ENCODE measurements at regions not wholly inside any gene's neighbourhood (a gene's known extent, or its start where the extent isn't known, plus 50 kb on each side); places are given as distances from the start of the nearest gene placed in this dataset.

DNA sequence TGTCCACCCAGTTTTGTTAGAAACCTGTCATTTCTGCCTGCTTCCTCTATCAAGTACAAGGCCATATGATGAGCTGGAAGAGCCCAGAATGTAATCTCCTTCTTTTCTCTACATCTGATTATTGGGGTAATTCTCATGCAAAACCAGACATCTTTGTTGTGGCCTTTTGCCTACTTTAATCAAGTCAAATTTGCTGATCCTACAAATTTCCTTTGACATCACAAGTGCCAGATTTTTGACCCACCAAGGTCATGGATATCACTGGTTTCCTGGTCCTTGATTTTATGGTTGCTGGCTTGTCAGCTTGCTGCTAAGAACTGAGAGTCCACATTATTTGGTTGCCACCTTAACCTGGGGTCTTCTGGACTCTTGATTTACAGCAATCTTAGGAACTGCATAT is 336.1 kb downstream of the TFEC start:
- TF ChIP-seq, protein P1, sequence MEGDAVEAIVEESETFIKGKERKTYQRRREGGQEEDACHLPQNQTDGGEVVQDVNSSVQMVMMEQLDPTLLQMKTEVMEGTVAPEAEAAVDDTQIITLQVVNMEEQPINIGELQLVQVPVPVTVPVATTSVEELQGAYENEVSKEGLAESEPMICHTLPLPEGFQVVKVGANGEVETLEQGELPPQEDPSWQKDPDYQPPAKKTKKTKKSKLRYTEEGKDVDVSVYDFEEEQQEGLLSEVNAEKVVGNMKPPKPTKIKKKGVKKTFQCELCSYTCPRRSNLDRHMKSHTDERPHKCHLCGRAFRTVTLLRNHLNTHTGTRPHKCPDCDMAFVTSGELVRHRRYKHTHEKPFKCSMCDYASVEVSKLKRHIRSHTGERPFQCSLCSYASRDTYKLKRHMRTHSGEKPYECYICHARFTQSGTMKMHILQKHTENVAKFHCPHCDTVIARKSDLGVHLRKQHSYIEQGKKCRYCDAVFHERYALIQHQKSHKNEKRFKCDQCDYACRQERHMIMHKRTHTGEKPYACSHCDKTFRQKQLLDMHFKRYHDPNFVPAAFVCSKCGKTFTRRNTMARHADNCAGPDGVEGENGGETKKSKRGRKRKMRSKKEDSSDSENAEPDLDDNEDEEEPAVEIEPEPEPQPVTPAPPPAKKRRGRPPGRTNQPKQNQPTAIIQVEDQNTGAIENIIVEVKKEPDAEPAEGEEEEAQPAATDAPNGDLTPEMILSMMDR (IDR thresholded peaks at IDR 0.05; ENCODE audit: insufficient read depth, missing control alignments): no peak
- FAIRE-seq: no peak
- DNase-seq (ENCODE audit: insufficient read length, low spot score): no peak

DNA sequence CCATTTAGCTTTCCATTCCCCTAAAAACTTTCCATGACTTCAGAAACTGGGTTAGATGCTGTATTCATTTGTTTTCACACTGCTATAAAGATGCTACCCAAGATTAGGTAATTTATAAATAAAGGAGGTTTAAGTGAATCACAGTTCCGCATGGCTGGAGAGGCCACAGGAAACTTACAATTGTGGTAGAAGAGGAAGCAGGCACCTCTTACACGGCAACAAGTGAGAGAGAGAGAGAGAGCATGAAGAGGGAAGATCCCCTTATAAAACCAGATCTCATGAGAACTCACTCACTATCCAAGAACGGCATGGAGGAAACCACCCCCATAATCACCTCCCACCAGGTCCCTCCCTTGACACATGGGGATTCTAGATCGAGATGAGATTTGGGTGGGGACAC is 336.8 kb downstream of the TFEC start:
- FAIRE-seq (no peak), DNase-seq (ENCODE audit: insufficient read length, low spot score) (no peak)
- TF ChIP-seq, protein P1 (IDR thresholded peaks at IDR 0.05; ENCODE audit: insufficient read depth, missing control alignments): no peak

DNA sequence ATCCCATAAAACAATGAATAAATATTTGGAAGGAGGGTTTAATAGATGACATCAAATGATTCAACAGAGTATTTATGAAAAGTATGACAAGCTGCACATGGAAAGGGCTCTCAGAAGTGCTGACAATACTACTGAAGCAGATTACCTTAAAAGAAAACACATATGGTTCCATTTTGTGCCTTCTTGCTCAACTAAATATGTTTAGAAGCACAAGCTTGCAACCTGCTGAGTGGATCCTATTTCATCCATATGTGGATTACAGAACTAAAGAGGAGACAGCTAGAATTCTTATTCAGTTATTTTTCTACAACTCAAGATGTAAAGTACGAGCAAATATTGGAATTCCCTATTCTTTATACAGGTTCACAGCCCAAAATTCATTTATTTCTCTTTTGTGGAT is 340.6 kb downstream of the TFEC start:
- TF ChIP-seq, protein P1 (IDR thresholded peaks at IDR 0.05; ENCODE audit: insufficient read depth, missing control alignments): no peak
- DNase-seq (ENCODE audit: insufficient read length, low spot score) (no peak), FAIRE-seq (no peak)

DNA sequence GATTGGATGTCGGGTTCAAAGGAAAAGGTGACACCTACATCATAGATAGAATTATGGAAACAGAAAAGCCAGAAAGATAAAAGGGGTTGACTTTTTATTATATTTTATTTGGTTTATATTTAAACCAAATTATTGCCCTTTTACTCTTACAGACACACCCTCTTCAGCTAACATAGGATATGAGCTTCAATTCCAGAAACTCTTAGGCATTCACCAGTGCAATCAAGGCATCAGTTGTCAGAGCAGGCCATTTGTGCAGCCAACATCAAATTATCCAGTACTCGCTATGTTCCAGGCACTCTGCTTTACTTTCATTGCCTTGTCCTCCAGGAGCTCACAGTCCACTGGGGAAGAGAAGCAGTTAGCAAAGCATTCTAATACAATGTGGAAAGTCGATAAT is 347.5 kb downstream of the TFEC start:
- TF ChIP-seq, protein P1 (IDR thresholded peaks at IDR 0.05; ENCODE audit: insufficient read depth, missing control alignments): no peak
- FAIRE-seq (no peak), DNase-seq (ENCODE audit: insufficient read length, low spot score) (no peak)

DNA sequence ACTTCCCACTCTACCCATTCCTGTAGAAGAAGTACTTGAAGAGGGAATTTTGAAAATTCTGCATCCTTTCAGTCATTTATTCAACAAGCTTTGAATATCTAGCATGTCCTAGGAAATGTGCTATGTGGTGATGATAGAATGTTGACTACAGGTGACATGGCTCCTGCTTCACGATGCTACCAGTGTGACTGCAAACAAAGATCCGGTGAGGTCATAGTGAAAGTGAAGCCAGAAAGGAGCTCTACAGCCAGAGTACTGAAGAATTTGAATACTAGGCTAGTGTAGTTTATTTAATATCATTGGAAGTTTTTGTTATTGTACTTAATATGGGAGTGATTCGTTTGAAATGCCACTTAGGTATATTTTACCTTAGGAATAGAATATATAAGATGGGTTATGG is 348.1 kb downstream of the TFEC start:
- DNase-seq (ENCODE audit: insufficient read length, low spot score): no peak
- TF ChIP-seq, protein P1 (IDR thresholded peaks at IDR 0.05; ENCODE audit: insufficient read depth, missing control alignments): no peak
- FAIRE-seq: no peak

DNA sequence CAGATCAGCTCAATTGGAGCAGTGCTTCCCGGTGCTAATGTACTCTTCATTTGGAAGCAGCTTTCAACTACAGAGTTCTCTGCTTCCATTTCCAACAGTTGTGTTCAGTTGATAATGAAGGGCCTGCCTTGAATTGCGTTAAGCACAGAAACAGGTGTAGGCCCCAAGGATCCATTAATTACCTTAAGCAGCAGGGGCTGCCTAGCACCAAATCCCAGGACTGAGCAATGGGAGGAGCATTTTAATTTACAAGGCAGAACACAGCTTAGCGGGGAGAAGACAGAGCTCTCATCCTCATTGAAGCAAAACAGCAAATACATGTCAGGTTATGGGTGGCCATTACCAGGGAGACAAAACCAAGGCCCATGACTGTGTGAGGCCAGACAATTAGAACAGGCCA is 349.6 kb downstream of the TFEC start:
- FAIRE-seq (no peak), DNase-seq (ENCODE audit: insufficient read length, low spot score) (no peak)
- TF ChIP-seq, protein P1 (IDR thresholded peaks at IDR 0.05; ENCODE audit: insufficient read depth, missing control alignments): no peak

DNA sequence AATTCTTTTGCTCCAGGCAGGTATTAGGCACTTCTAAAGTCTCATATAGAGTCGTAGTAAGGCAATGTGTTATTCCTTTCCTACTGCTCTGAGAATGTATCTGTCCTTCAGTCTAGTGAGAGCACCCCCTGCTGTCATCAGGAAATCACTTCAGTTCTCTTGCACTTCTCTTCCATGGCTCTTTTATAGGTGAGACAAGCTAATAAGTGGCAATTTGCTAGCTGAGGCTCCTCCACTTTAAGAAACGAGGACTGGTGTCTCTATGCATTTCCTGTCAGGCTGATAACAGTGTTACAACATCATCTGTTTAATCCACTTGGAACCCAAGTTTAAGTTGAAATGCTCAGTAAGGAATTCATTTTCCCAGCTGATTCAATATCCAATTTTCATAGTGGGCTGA is 350.6 kb downstream of the TFEC start:
- FAIRE-seq (no peak), DNase-seq (ENCODE audit: insufficient read length, low spot score) (no peak)
- TF ChIP-seq, protein P1 (IDR thresholded peaks at IDR 0.05; ENCODE audit: insufficient read depth, missing control alignments): peak; percentile 54
